ENCODE measurements at regions not wholly inside any gene's neighbourhood (a gene's known extent, or its start where the extent isn't known, plus 50 kb on each side); places are given as distances from the start of the nearest gene placed in this dataset.

- Histone ChIP-seq H3K27me3 (peaks cover 17% of the 10 kb centered on the region), H3K79me2 (no peaks in the 10 kb centered on the region), H3K4me3 (no peak overlapping the region), H3K9me3 (ENCODE audit: low read depth) (no peaks in the 10 kb centered on the region), H3K27ac (no peak overlapping the region), H3K4me2 (no peak overlapping the region), H2AFZ (no peak overlapping the region), H3K36me3 (replicated peaks; ENCODE audit: insufficient read depth, low read depth) (no peaks in the 10 kb centered on the region), H3K4me1 (ENCODE audit: insufficient read depth) (no peaks in the 10 kb centered on the region), H3K9me2 (replicated peaks; ENCODE audit: insufficient read depth) (no peaks in the 10 kb centered on the region), H4K20me1 (ENCODE audit: insufficient read depth, poor library complexity, severe bottlenecking) (no peaks in the 10 kb centered on the region)
- TF ChIP-seq CTCF (IDR thresholded peaks at IDR 0.05; ENCODE audit: poor library complexity) (no peak), EZH2 (IDR thresholded peaks at IDR 0.05; ENCODE audit: borderline replicate concordance) (no peak)
- DNase-seq (ENCODE audit: low spot score): peak; percentile 82
- WGBS (ENCODE audit: low lambda C conversion rate, missing lambda C conversion rate): 28% methylated on average over 13 of the region's 13 CpGs
Measured at GRCh38 chr9:36748322-36748899, 175.7 kb downstream of the MELK start.

- H3K27ac ChIP-seq: no peak overlapping the region
- no peak overlapping the region for H2AFZ ChIP-seq
- DNase-seq (ENCODE audit: low spot score): no peak
- H4K20me1 ChIP-seq (ENCODE audit: insufficient read depth, poor library complexity, severe bottlenecking): no peaks in the 10 kb centered on the region
- no peaks in the 10 kb centered on the region for H3K36me3 ChIP-seq (replicated peaks; ENCODE audit: insufficient read depth, low read depth)
- H3K4me2 ChIP-seq: no peak overlapping the region
- H3K4me3 ChIP-seq: no peak overlapping the region
- H3K4me1 ChIP-seq (ENCODE audit: insufficient read depth): no peaks in the 10 kb centered on the region
- H3K27me3 ChIP-seq: peaks cover 25% of the 10 kb centered on the region
- no peaks in the 10 kb centered on the region for H3K9me3 ChIP-seq (ENCODE audit: low read depth)
- 92% methylated on average over 2 of the region's 2 CpGs for WGBS (ENCODE audit: low lambda C conversion rate, missing lambda C conversion rate)
- H3K9me2 ChIP-seq (replicated peaks; ENCODE audit: insufficient read depth): no peaks in the 10 kb centered on the region
- TF ChIP-seq CTCF (IDR thresholded peaks at IDR 0.05; ENCODE audit: poor library complexity): no peak
- TF ChIP-seq EZH2phosphoT487 (IDR thresholded peaks at IDR 0.05; ENCODE audit: low read depth, severe bottlenecking, unreplicated experiment): no peak
- no peak for TF ChIP-seq EZH2 (IDR thresholded peaks at IDR 0.05; ENCODE audit: borderline replicate concordance)
- no peaks in the 10 kb centered on the region for H3K79me2 ChIP-seq
Measured at GRCh38 chr9:36749461-36749860, 176.8 kb downstream of the MELK start.

DNA sequence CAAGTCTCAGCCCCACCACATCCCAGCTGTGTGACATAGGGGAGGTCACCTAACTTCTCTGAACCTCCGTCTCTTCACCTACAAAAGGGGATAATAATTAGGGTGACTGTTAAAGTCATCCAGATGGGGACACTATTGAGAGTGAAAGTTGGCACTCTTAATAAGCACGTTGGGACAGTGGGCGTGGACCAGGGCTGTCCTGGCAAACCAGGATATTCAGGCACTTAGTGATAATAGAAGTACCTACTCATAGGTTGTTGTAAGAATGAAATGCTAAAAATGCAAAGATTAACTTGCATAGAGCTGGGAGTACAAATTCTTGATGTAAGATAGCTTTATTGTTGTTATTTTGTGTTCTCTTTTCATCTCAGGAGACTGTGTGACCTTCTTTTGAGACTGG, 177.9 kb downstream of the MELK start:
- no peaks in the 10 kb centered on the region for H3K79me2 ChIP-seq
- no peaks in the 10 kb centered on the region for H3K9me2 ChIP-seq (replicated peaks; ENCODE audit: insufficient read depth)
- H3K9me3 ChIP-seq (ENCODE audit: low read depth): no peaks in the 10 kb centered on the region
- no peaks in the 10 kb centered on the region for H3K4me1 ChIP-seq (ENCODE audit: insufficient read depth)
- H3K36me3 ChIP-seq (replicated peaks; ENCODE audit: insufficient read depth, low read depth): no peaks in the 10 kb centered on the region
- H3K27me3 ChIP-seq: peaks cover 33% of the 10 kb centered on the region
- WGBS (ENCODE audit: low lambda C conversion rate, missing lambda C conversion rate): 64% methylated on average over 3 of the region's 3 CpGs
- no peak overlapping the region for H2AFZ ChIP-seq
- no peaks in the 10 kb centered on the region for H4K20me1 ChIP-seq (ENCODE audit: insufficient read depth, poor library complexity, severe bottlenecking)
- H3K4me2 ChIP-seq: no peak overlapping the region
- no peak for TF ChIP-seq EZH2phosphoT487 (IDR thresholded peaks at IDR 0.05; ENCODE audit: low read depth, severe bottlenecking, unreplicated experiment)
- no peak for TF ChIP-seq CTCF (IDR thresholded peaks at IDR 0.05; ENCODE audit: poor library complexity)
- TF ChIP-seq EZH2 (IDR thresholded peaks at IDR 0.05; ENCODE audit: borderline replicate concordance): no peak
- no peak overlapping the region for H3K4me3 ChIP-seq
- DNase-seq (ENCODE audit: low spot score): no peak
- H3K27ac ChIP-seq: no peak overlapping the region

- Histone ChIP-seq H3K9me2 (replicated peaks; ENCODE audit: insufficient read depth) (no peaks in the 10 kb centered on the region), H3K79me2 (no peaks in the 10 kb centered on the region), H3K27me3 (peaks cover 52% of the 10 kb centered on the region), H3K4me1 (ENCODE audit: insufficient read depth) (no peaks in the 10 kb centered on the region), H3K27ac (no peak overlapping the region), H4K20me1 (ENCODE audit: insufficient read depth, poor library complexity, severe bottlenecking) (no peaks in the 10 kb centered on the region), H3K9me3 (ENCODE audit: low read depth) (no peaks in the 10 kb centered on the region), H3K4me3 (no peak overlapping the region), H2AFZ (no peak overlapping the region), H3K36me3 (replicated peaks; ENCODE audit: insufficient read depth, low read depth) (no peaks in the 10 kb centered on the region), H3K4me2 (no peak overlapping the region)
- no peak for DNase-seq (ENCODE audit: low spot score)
- TF ChIP-seq EZH2phosphoT487 (IDR thresholded peaks at IDR 0.05; ENCODE audit: low read depth, severe bottlenecking, unreplicated experiment): no peak
- TF ChIP-seq CTCF (IDR thresholded peaks at IDR 0.05; ENCODE audit: poor library complexity): no peak
- TF ChIP-seq EZH2 (IDR thresholded peaks at IDR 0.05; ENCODE audit: borderline replicate concordance): no peak
- WGBS (ENCODE audit: low lambda C conversion rate, missing lambda C conversion rate): 39% methylated on average over 2 of the region's 2 CpGs
Measured at GRCh38 chr9:36755019-36755418, 182.3 kb downstream of the MELK start.

Data from hepatocyte (in vitro differentiated cells).